GM12878 (cell line): ENCODE measurements at regions not wholly inside any gene's neighbourhood (a gene's known extent, or its start where the extent isn't known, plus 50 kb on each side); places are given as distances from the start of the nearest gene placed in this dataset.

Source experiments
- ATAC-seq: fragments of 200-7000 bp; cut with Tn5 transposase; 3 replicates; pipeline ENCODE4 v1.9.1; 2020; ENCODE audit warnings: mild to moderate bottlenecking, moderate library complexity
- BruUV-seq: library from RNA; stranded (reverse); fragments of 400-500 nt; replicated peaks from 2 replicates; lab custom pipeline; 2021; lab: Mats Ljungman, UMichigan
- CTCF ChIA-PET: fragments of 300-600 bp; sonication (Branson Sonifier 250); formaldehyde crosslinking; extraction: SDS; loops from one replicate; lab custom pipeline; 2021; ENCODE audit warnings: inconsistent platforms; lab: Yijun Ruan, JAX
- POLR2A ChIA-PET: fragments of 350-600 bp; formaldehyde crosslinking; extraction: SDS; loops from one replicate; lab custom pipeline; 2021; ENCODE audit warnings: inconsistent platforms; lab: Charles Lee
- RAD21 ChIA-PET: fragments of 300-600 bp; sonication (Branson Sonifier 250); formaldehyde crosslinking; loops from one replicate; lab custom pipeline; 2023; ENCODE audit warnings: antibody characterized with exemption; ENCODE audit not compliant: unreplicated experiment; lab: Charles Lee
- SMC1A ChIA-PET: fragments of 300-600 bp; sonication (Branson Sonifier 250); formaldehyde crosslinking; loops from one replicate; lab custom pipeline; 2023; ENCODE audit not compliant: unreplicated experiment, uncharacterized antibody; lab: Charles Lee
- DNase-seq: peaks from one replicate; pipeline ENCODE4 v3.0.0-alpha.2; 2011; ENCODE audit warnings: low read depth, low spot score
- FAIRE-seq: peaks from 3 replicates; lab custom pipeline; 2011; peaks lifted over from hg19 to GRCh38; lab: Jason Lieb, UNC
- H2AFZ ChIP-seq: 2 replicates; pipeline ENCODE4 v1.6.0; 2011; ENCODE audit warnings: low read depth, low read length, control low read depth; ENCODE audit not compliant: control insufficient read depth
- H3K27ac ChIP-seq: 2 replicates; pipeline ENCODE4 v1.5.1; 2011; ENCODE audit warnings: control low read depth; ENCODE audit not compliant: control insufficient read depth, insufficient read depth
- H3K27me3 ChIP-seq, 2 experiments: replicated peaks in 1 of 2; 2 replicates each; pipeline versions ENCODE4 v1.6.0 to v1.6.1; 2011; ENCODE audit warnings: low read length in 1 of 2; ENCODE audit not compliant: control insufficient read depth in 2 of 2, insufficient read depth in 2 of 2
- H3K36me3 ChIP-seq, 2 experiments: 2 replicates each; pipeline ENCODE4 v1.5.1; 2011; ENCODE audit warnings: low read length in 1 of 2; ENCODE audit not compliant: control insufficient read depth in 2 of 2, insufficient read depth in 2 of 2
- H3K4me1 ChIP-seq: 2 replicates; pipeline ENCODE4 v1.6.1; 2011; ENCODE audit warnings: mild to moderate bottlenecking, low read length, moderate library complexity, mixed read lengths; ENCODE audit not compliant: control insufficient read depth, insufficient read depth
- H3K4me2 ChIP-seq: 2 replicates; pipeline ENCODE4 v1.6.0; 2011; ENCODE audit warnings: control low read depth; ENCODE audit not compliant: control insufficient read depth, insufficient read depth
- H3K4me3 ChIP-seq: fragments of 200-600 bp; sonication (generic); 2 replicates; pipeline ENCODE4 v1.5.1; 2016
- H3K79me2 ChIP-seq: 2 replicates; pipeline ENCODE4 v1.6.0; 2011; ENCODE audit warnings: low read length; ENCODE audit not compliant: control insufficient read depth, insufficient read depth
- H3K9ac ChIP-seq: 2 replicates; pipeline ENCODE4 v1.8.0; 2011; ENCODE audit warnings: low read length, control low read depth, mixed read lengths; ENCODE audit not compliant: control insufficient read depth, insufficient read depth
- H3K9me3 ChIP-seq: replicated peaks from 3 replicates; pipeline ENCODE4 v1.5.1; 2011; ENCODE audit warnings: mild to moderate bottlenecking, low read length; ENCODE audit not compliant: control insufficient read depth, insufficient read depth
- H4K20me1 ChIP-seq: 2 replicates; pipeline ENCODE4 v1.6.0; 2011; ENCODE audit not compliant: control insufficient read depth, insufficient read depth
- CEBPZ ChIP-seq: fragments of 150-350 bp; IDR thresholded peaks from 2 replicates; pipeline ENCODE4 v1.6.1; 2016; ENCODE audit warnings: low read depth, low read length
- ETV6 ChIP-seq, 2 experiments: fragments of 450-650 bp in 1 of 2; IDR thresholded peaks in 1 of 2; conservative IDR thresholded peaks in 1 of 2; 2 replicates each; pipeline ENCODE4 v1.6.1; 2014; ENCODE audit warnings: antibody characterized with exemption in 1 of 2, borderline replicate concordance in 1 of 2, low read depth in 1 of 2, mild to moderate bottlenecking in 1 of 2, moderate library complexity in 1 of 2
- MYC ChIP-seq: IDR thresholded peaks from 2 replicates; pipeline ENCODE4 v1.6.1; 2011; ENCODE audit warnings: mild to moderate bottlenecking, low read length, moderate library complexity, inconsistent platforms; ENCODE audit not compliant: insufficient read depth, insufficient replicate concordance, insufficient read length, severe bottlenecking
- WGBS: methylation state at CpG from one replicate; pipeline ENCODE4 v1.1.6; 2016; ENCODE audit warnings: low lambda C conversion rate; ENCODE audit not compliant: insufficient replicate concordance, insufficient coverage; ENCODE audit errors: missing lambda C conversion rate; 5-methylcytosine and 5-hydroxymethylcytosine counted together
- in situ Hi-C: fragments of 300-500 bp; cut with MboI; formaldehyde crosslinking; loops from 9 replicates; pipeline ENCODE4 v1.14.3; 2018; ENCODE audit warnings: mixed read lengths
- intact Hi-C: fragments of 100-400 bp; cut with micrococcal nuclease; formaldehyde crosslinking; loops from one replicate; pipeline ENCODE4 v1.14.2; 2022; ENCODE audit not compliant: unreplicated experiment
- TF ChIP-seq, protein P1 (sequence below): fragments of 450-650 bp; formaldehyde crosslinking; IDR thresholded peaks from 2 replicates; pipeline ENCODE4 v1.4.0; 2022; ENCODE audit warnings: mild to moderate bottlenecking, moderate library complexity

DNA sequence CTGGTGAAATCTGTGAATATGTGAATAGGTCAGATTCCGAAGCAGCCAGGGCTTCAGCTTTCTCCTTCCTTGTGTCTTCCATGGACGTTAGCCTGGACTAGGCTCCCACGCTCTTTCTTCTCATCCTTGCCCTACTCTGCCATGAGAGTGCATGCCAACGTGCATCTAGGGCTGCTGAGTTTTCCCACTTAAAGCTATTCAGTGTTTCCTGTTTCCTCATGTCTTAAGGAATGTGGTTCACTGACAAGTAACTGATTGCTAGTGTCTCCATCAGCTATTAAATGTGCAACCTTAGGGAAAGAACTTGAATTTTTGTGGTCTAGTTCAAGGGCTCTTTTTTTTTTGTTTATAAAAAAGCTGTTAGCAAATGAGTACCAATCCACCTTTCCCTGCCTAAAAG lies 642.3 kb upstream of the LINC00305 start:
- DNase-seq (no peak), ATAC-seq (no peak), FAIRE-seq (no peak)
- intact Hi-C loops (no loop called here), in situ Hi-C loops (no loop called here)
- 0% methylated on average over 4 of the region's 4 CpGs for WGBS
- RAD21 ChIA-PET: no interaction called here
- Histone ChIP-seq H3K27me3 (no peaks in the 10 kb centered on the region), H3K4me2 (no peak overlapping the region), H3K4me1 (no peaks in the 10 kb centered on the region), H3K36me3 (no peaks in the 10 kb centered on the region), H3K9ac (no peak overlapping the region), H3K4me3 (no peak overlapping the region), H3K79me2 (no peaks in the 10 kb centered on the region), H3K27ac (no peak overlapping the region), H4K20me1 (no peaks in the 10 kb centered on the region), H3K9me3 (no peaks in the 10 kb centered on the region), H2AFZ (no peak overlapping the region)
- BruUV-seq: no TSS peak
- POLR2A ChIA-PET: no interaction called here
- TF ChIP-seq CEBPZ: no peak
- SMC1A ChIA-PET: interaction anchor here (1.1 kb wide), 1 partner anchor 48 kb away, joined by 3 read pairs; no protein-coding TSS in a partner anchor
- CTCF ChIA-PET: interaction anchor here (1.0 kb wide), 1 partner anchor 9 kb away, joined by 3 read pairs; no protein-coding TSS in a partner anchor

GRCh38 chr18:64785686-64786085 lies 636.8 kb upstream of the LINC00305 start:
- CTCF ChIA-PET: no interaction called here
- H3K4me3 ChIP-seq: no peak overlapping the region
- POLR2A ChIA-PET: no interaction called here
- no peaks in the 10 kb centered on the region for H3K79me2 ChIP-seq
- H3K27me3 ChIP-seq: no peaks in the 10 kb centered on the region
- intact Hi-C loops: no loop called here
- no peak for DNase-seq
- H3K27ac ChIP-seq: no peak overlapping the region
- SMC1A ChIA-PET: no interaction called here
- H3K4me2 ChIP-seq: no peak overlapping the region
- H3K4me1 ChIP-seq: no peaks in the 10 kb centered on the region
- in situ Hi-C loops: no loop called here
- no peaks in the 10 kb centered on the region for H3K36me3 ChIP-seq
- RAD21 ChIA-PET: no interaction called here
- no peak for FAIRE-seq
- H2AFZ ChIP-seq: no peak overlapping the region
- H3K9me3 ChIP-seq: no peaks in the 10 kb centered on the region
- 0% methylated on average over 4 of the region's 4 CpGs for WGBS
- H3K9ac ChIP-seq: no peak overlapping the region
- BruUV-seq: no TSS peak
- no peaks in the 10 kb centered on the region for H4K20me1 ChIP-seq
- ATAC-seq: no peak; the same call in 2 of the 3 replicates
- TF ChIP-seq, protein P1, sequence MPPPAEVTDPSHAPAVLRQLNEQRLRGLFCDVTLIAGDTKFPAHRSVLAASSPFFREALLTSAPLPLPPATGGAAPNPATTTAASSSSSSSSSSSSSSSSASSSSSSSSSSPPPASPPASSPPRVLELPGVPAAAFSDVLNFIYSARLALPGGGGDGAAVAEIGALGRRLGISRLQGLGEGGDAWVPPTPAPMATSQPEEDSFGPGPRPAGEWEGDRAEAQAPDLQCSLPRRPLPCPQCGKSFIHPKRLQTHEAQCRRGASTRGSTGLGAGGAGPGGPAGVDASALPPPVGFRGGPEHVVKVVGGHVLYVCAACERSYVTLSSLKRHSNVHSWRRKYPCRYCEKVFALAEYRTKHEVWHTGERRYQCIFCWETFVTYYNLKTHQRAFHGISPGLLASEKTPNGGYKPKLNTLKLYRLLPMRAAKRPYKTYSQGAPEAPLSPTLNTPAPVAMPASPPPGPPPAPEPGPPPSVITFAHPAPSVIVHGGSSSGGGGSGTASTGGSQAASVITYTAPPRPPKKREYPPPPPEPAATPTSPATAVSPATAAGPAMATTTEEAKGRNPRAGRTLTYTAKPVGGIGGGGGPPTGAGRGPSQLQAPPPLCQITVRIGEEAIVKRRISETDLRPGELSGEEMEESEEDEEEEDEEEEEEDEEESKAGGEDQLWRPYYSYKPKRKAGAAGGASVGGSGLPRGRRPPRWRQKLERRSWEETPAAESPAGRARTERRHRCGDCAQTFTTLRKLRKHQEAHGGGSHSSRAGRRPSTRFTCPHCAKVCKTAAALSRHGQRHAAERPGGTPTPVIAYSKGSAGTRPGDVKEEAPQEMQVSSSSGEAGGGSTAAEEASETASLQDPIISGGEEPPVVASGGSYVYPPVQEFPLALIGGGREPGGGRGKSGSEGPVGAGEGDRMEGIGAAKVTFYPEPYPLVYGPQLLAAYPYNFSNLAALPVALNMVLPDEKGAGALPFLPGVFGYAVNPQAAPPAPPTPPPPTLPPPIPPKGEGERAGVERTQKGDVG: no peak
- no peak for TF ChIP-seq MYC
- no peak for TF ChIP-seq ETV6 (conservative IDR thresholded peaks at IDR 0.05 in 1 of 2, IDR thresholded peaks at IDR 0.05 in 1 of 2; ENCODE audit: borderline replicate concordance in 1 of 2, low read depth in 1 of 2)
